B cell (primary cell): ENCODE measurements at regions not wholly inside any gene's neighbourhood (a gene's known extent, or its start where the extent isn't known, plus 50 kb on each side); places are given as distances from the start of the nearest gene placed in this dataset.
"Not testable (repeated sequence)": the region's sequence is repeated elsewhere in the genome, so short reads cannot be mapped to it uniquely, and the experiment has no call there.

Source experiments
- ATAC-seq: fragments of 200-7000 bp; cut with Tn5 transposase; one replicate; pipeline ENCODE4 v1.10.0; 2021; ENCODE audit warnings: low read depth, mild to moderate bottlenecking, moderate number of reproducible peaks, moderate library complexity
- CTCF ChIA-PET: fragments of 350-600 bp; sonication (Branson Sonifier 250); formaldehyde crosslinking; loops from one replicate; lab custom pipeline; 2021; ENCODE audit warnings: antibody characterized with exemption, inconsistent platforms; lab: Charles Lee
- POLR2A ChIA-PET: fragments of 350-600 bp; sonication (Branson Sonifier 250); formaldehyde crosslinking; loops from one replicate; lab custom pipeline; 2021; ENCODE audit warnings: antibody characterized with exemption; lab: Charles Lee
- DNase-seq: peaks from one replicate; pipeline ENCODE4 v3.0.0; 2013
- H2AFZ ChIP-seq: 2 replicates; pipeline ENCODE4 v1.6.1; 2012; ENCODE audit warnings: mild to moderate bottlenecking, low read depth, low read length; ENCODE audit not compliant: insufficient read depth, poor library complexity, severe bottlenecking
- H3K27ac ChIP-seq, 2 donors: 1 replicate in 1 of 2; 2 replicates in 1 of 2; pipeline ENCODE4 v1.5.1; 2012 to 2013; ENCODE audit warnings: low read length in 2 of 2, mild to moderate bottlenecking in 2 of 2, moderate library complexity in 1 of 2
- H3K27me3 ChIP-seq, 4 experiments: fragments of 200-600 bp in 1 of 4; sonication (generic) in 1 of 4; replicated peaks in 1 of 4; 1 replicate in 2 of 4; 2 replicates in 2 of 4; pipeline versions ENCODE4 v1.6.1 to v1.7.0; 2013 to 2016; ENCODE audit warnings: low read length in 3 of 4, mild to moderate bottlenecking in 2 of 4, mixed read lengths in 1 of 4, moderate library complexity in 1 of 4; ENCODE audit not compliant: insufficient read depth in 4 of 4, control insufficient read depth in 3 of 4; ENCODE audit errors: control extremely low read depth in 1 of 4
- H3K36me3 ChIP-seq, 2 experiments: replicated peaks in 1 of 2; 1 replicate in 1 of 2; 2 replicates in 1 of 2; pipeline versions ENCODE4 v1.6.1 to v1.7.1; 2013; ENCODE audit warnings: low read length in 1 of 2; ENCODE audit not compliant: insufficient read depth in 2 of 2, control insufficient read depth in 1 of 2; ENCODE audit errors: control extremely low read depth in 1 of 2, extremely low read depth in 1 of 2
- H3K4me1 ChIP-seq, 2 donors: fragments of 200-600 bp in 1 of 2; sonication (generic) in 1 of 2; 1 replicate in 1 of 2; 2 replicates in 1 of 2; pipeline versions ENCODE4 v1.5.1 to v1.6.1; 2013 to 2017; ENCODE audit warnings: low read length in 2 of 2; ENCODE audit not compliant: control insufficient read depth in 2 of 2, insufficient read depth in 2 of 2
- H3K4me2 ChIP-seq: replicated peaks from 2 replicates; pipeline ENCODE3; 2012; ENCODE audit warnings: mild to moderate bottlenecking, low read depth, low read length; ENCODE audit not compliant: poor library complexity, severe bottlenecking
- H3K4me3 ChIP-seq, 5 experiments: fragments of 200-600 bp in 1 of 5; sonication (generic) in 1 of 5; 1 replicate in 3 of 5; 2 replicates in 2 of 5; pipeline versions ENCODE4 v1.5.1 to v1.7.0; 2011 to 2016; ENCODE audit warnings: low read length in 4 of 5, mild to moderate bottlenecking in 4 of 5, low read depth in 2 of 5, control low read depth in 1 of 5, moderate library complexity in 1 of 5; ENCODE audit not compliant: insufficient read depth in 1 of 5; ENCODE audit errors: control extremely low read depth in 1 of 5, extremely low read depth in 1 of 5
- H3K79me2 ChIP-seq: fragments of 200-600 bp; sonication (generic); one replicate; pipeline ENCODE4 v1.6.0; 2016; ENCODE audit warnings: low read length; ENCODE audit not compliant: control insufficient read depth, insufficient read depth
- H3K9ac ChIP-seq: fragments of 200-600 bp; sonication (generic); 2 replicates; pipeline ENCODE4 v1.6.1; 2017; ENCODE audit warnings: mild to moderate bottlenecking, low read length, moderate library complexity
- H3K9me3 ChIP-seq, 3 donors: one replicate each; pipeline versions ENCODE4 v1.6.1 to v1.7.1; 2013; ENCODE audit warnings: low read length in 2 of 3; ENCODE audit not compliant: control insufficient read depth in 2 of 3, insufficient read depth in 1 of 3; ENCODE audit errors: control extremely low read depth in 1 of 3
- H4K20me1 ChIP-seq: 2 replicates; pipeline ENCODE4 v1.6.0; 2012; ENCODE audit warnings: mild to moderate bottlenecking, low read length; ENCODE audit not compliant: insufficient read depth, control insufficient read depth, poor library complexity, severe bottlenecking
- H3K27ac Mint-ChIP-seq: one replicate; pipeline ENCODE4 v1.8.0; 2021; ENCODE audit warnings: mixed read lengths
- H3K27me3 Mint-ChIP-seq: one replicate; pipeline ENCODE4 v1.8.0; 2021; ENCODE audit warnings: mixed read lengths
- H3K4me1 Mint-ChIP-seq: one replicate; pipeline ENCODE4 v1.8.0; 2021; ENCODE audit warnings: mixed read lengths
- H3K4me3 Mint-ChIP-seq: one replicate; pipeline ENCODE4 v1.8.0; 2021; ENCODE audit warnings: mixed read lengths
- H3K9me3 Mint-ChIP-seq: one replicate; pipeline ENCODE4 v1.8.0; 2022; ENCODE audit warnings: mixed read lengths; ENCODE audit not compliant: insufficient read depth
- EZH2 ChIP-seq: IDR thresholded peaks from 2 replicates; pipeline ENCODE4 v1.6.1; 2012; ENCODE audit warnings: borderline replicate concordance, low read depth, mild to moderate bottlenecking, moderate library complexity, low read length; ENCODE audit not compliant: insufficient read depth, poor library complexity, severe bottlenecking
- WGBS: methylation state at CpG from one replicate; pipeline ENCODE4 v1.1.5; 2013; ENCODE audit warnings: missing lambda C conversion rate; ENCODE audit not compliant: insufficient coverage; 5-methylcytosine and 5-hydroxymethylcytosine counted together
- intact Hi-C: fragments of 100-400 bp; cut with micrococcal nuclease; formaldehyde crosslinking; loops from one replicate; pipeline ENCODE4 v1.10.0; 2022
- TF ChIP-seq, protein P1 (sequence below): fragments of 200-600 bp; IDR thresholded peaks from one replicate; pipeline ENCODE4 v1.8.0; 2022; ENCODE audit warnings: antibody characterized with exemption, mild to moderate bottlenecking

DNA sequence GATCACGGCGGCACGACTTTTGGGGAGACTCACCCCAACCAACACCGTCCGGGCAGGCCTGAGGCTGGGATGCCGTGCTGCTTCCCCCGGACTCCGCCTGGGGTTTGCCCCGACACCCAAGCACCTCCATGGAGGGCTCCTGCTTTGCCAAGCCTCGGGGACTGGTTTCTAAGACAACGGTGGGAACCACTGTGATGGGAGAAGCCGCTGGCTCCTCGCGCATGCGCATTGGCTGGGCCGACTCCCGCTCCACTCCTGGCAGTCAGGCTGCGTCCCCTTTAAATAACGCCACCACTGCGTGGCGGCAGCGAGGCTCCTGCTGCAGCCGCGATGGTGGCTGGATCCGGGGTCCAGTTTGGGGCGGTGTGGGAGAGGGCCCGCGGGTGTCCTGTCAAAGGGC, 201.0 kb downstream of the ZNF716 start:
- no peaks in the 10 kb centered on the region for H3K79me2 ChIP-seq
- no peak overlapping the region for H3K4me3 Mint-ChIP-seq
- H3K27ac ChIP-seq: no peak overlapping the region
- CTCF ChIA-PET: no interaction called here
- intact Hi-C loops: no loop called here
- no peak overlapping the region for H3K27ac Mint-ChIP-seq
- no peak overlapping the region for H3K9ac ChIP-seq
- H3K4me2 ChIP-seq: no peak overlapping the region
- 82% methylated on average over 28 of the region's 28 CpGs for WGBS
- peaks cover 0 to 93% (median 0%) of the 10 kb centered on the region in 3 donors for H3K9me3 ChIP-seq
- POLR2A ChIA-PET: no interaction called here
- no peak for TF ChIP-seq EZH2
- TF ChIP-seq, protein P1, sequence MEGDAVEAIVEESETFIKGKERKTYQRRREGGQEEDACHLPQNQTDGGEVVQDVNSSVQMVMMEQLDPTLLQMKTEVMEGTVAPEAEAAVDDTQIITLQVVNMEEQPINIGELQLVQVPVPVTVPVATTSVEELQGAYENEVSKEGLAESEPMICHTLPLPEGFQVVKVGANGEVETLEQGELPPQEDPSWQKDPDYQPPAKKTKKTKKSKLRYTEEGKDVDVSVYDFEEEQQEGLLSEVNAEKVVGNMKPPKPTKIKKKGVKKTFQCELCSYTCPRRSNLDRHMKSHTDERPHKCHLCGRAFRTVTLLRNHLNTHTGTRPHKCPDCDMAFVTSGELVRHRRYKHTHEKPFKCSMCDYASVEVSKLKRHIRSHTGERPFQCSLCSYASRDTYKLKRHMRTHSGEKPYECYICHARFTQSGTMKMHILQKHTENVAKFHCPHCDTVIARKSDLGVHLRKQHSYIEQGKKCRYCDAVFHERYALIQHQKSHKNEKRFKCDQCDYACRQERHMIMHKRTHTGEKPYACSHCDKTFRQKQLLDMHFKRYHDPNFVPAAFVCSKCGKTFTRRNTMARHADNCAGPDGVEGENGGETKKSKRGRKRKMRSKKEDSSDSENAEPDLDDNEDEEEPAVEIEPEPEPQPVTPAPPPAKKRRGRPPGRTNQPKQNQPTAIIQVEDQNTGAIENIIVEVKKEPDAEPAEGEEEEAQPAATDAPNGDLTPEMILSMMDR: no peak
- no peaks in the 10 kb centered on the region for H3K27me3 Mint-ChIP-seq
- no peaks in the 10 kb centered on the region for H3K4me1 Mint-ChIP-seq
- DNase-seq (no peak), ATAC-seq (no peak)
- no peak overlapping the region for H2AFZ ChIP-seq
- no peaks in the 10 kb centered on the region for H3K36me3 ChIP-seq
- peaks cover 19% of the 10 kb centered on the region for H3K9me3 Mint-ChIP-seq
- no peaks in the 10 kb centered on the region for H4K20me1 ChIP-seq
- H3K4me1 ChIP-seq: no peaks in the 10 kb centered on the region
- no peaks in the 10 kb centered on the region for H3K27me3 ChIP-seq
- no peak overlapping the region for H3K4me3 ChIP-seq

DNA sequence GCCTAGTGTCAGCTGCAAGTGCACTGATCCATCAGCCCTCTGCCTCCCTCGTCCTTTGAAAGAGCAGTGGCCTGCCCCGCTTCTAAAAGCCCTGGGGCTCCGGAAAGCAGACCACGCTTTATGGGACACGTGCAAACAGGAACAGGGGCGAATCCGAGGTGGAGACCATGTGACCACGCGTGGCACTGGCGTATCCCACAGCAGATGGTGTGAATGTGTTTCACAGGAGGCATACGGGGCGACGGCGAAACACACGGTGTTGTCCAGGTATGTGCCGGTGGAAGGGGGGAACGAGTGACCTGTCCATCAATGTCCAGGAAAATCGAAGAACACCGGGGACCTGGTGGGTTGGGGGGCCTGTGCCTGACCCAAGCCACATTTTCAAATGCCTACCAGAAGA, 201.6 kb downstream of the ZNF716 start:
- POLR2A ChIA-PET, H3K4me1 Mint-ChIP-seq, H3K9ac ChIP-seq, intact Hi-C loops, H3K27me3 Mint-ChIP-seq, H3K36me3 ChIP-seq, H3K27me3 ChIP-seq, CTCF ChIA-PET, H3K4me1 ChIP-seq, H3K27ac ChIP-seq, DNase-seq, H3K4me3 ChIP-seq, H3K4me3 Mint-ChIP-seq, H3K79me2 ChIP-seq, H3K4me2 ChIP-seq, H3K27ac Mint-ChIP-seq, H4K20me1 ChIP-seq, H2AFZ ChIP-seq, ATAC-seq: not testable (repeated sequence)
- H3K9me3 ChIP-seq: peaks cover 0 to 87% (median 0%) of the 10 kb centered on the region in 3 donors
- 95% methylated on average over 19 of the region's 19 CpGs for WGBS
- H3K9me3 Mint-ChIP-seq: peaks cover 19% of the 10 kb centered on the region
